IPS-15b (cell line): ENCODE measurements at regions not wholly inside any gene's neighbourhood (a gene's known extent, or its start where the extent isn't known, plus 50 kb on each side); places are given as distances from the start of the nearest gene placed in this dataset.

ENCODE experiments used
- H3K27me3 ChIP-seq: one replicate; pipeline ENCODE4 v1.6.1; 2013; ENCODE audit warnings: low read length; ENCODE audit not compliant: control insufficient read depth, insufficient read depth
- H3K36me3 ChIP-seq: one replicate; pipeline ENCODE4 v1.6.1; 2013; ENCODE audit warnings: low read length; ENCODE audit not compliant: control insufficient read depth, insufficient read depth
- H3K4me1 ChIP-seq: one replicate; pipeline ENCODE4 v1.6.1; 2013; ENCODE audit warnings: mild to moderate bottlenecking, low read length; ENCODE audit not compliant: control insufficient read depth, insufficient read depth
- H3K4me3 ChIP-seq: one replicate; pipeline ENCODE4 v1.5.1; 2013; ENCODE audit warnings: low read depth, low read length
- H3K9ac ChIP-seq: one replicate; pipeline ENCODE4 v1.6.1; 2013; ENCODE audit warnings: low read depth, mild to moderate bottlenecking, low read length
- H3K9me3 ChIP-seq: one replicate; pipeline ENCODE4 v1.6.1; 2013; ENCODE audit warnings: mild to moderate bottlenecking, low read length; ENCODE audit not compliant: control insufficient read depth, insufficient read depth

DNA sequence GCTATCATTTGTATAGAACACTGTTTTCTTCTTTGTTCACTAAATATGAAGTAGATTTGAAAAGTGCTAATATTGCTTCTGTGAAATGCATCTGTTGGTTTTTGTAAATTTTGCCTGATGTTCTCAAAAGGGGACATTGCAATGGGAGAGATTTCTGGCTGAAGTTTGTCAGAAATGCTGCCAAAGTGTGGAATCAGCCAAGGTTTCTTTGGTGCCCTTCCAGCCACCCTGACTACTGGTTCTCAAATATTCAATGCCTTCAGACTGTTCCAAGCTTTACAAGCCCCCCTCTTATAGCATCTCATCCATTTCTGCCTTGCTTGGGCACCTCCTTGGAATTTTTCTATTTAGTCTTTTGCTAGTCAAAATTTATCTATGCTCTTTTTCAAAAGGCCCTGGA is 60.6 kb upstream of the TMLHE start:
- Histone ChIP-seq H3K4me1 (no peaks in the 10 kb centered on the region), H3K27me3 (no peaks in the 10 kb centered on the region), H3K9me3 (no peaks in the 10 kb centered on the region), H3K36me3 (no peaks in the 10 kb centered on the region), H3K4me3 (no peak overlapping the region), H3K9ac (no peak overlapping the region)

GRCh38 chrX:155666741-155667140 is 54.0 kb upstream of the TMLHE start:
- Histone ChIP-seq H3K4me3 (no peak overlapping the region), H3K27me3 (no peaks in the 10 kb centered on the region), H3K9me3 (no peaks in the 10 kb centered on the region), H3K9ac (no peak overlapping the region), H3K36me3 (no peaks in the 10 kb centered on the region), H3K4me1 (no peaks in the 10 kb centered on the region)
